ENCODE measurements at regions not wholly inside any gene's neighbourhood (a gene's known extent, or its start where the extent isn't known, plus 50 kb on each side); places are given as distances from the start of the nearest gene placed in this dataset.

- DNase-seq (no peak), ATAC-seq (ENCODE audit: poor library complexity) (no peak)
- Mint-ChIP-seq H3K4me3 (no peak overlapping the region), H3K27ac (no peak overlapping the region), H3K9me3 (no peaks in the 10 kb centered on the region), H3K27me3 (peaks cover 3% of the 10 kb centered on the region), H3K36me3 (ENCODE audit: low read depth) (no peaks in the 10 kb centered on the region), H3K4me1 (ENCODE audit: low read depth) (no peaks in the 10 kb centered on the region)
- Histone ChIP-seq H3K27me3 (ENCODE audit: control insufficient read depth in 1 of 2, insufficient read depth in 2 of 2, low read length in 2 of 2) (no peaks in the 10 kb centered on the region), H3K4me3 (ENCODE audit: low read length) (no peak overlapping the region), H3K9me3 (ENCODE audit: control insufficient read depth in 1 of 2, insufficient read depth in 1 of 2, low read length in 2 of 2) (peaks cover 0 to 3% of the 10 kb centered on the region in 2 experiments), H3K4me1 (ENCODE audit: insufficient read depth, low read length) (no peaks in the 10 kb centered on the region), H3K27ac (ENCODE audit: low read depth in 1 of 2, low read length in 2 of 2) (no peak overlapping the region), H3K36me3 (ENCODE audit: insufficient read depth, low read length) (no peaks in the 10 kb centered on the region)
- intact Hi-C loops (cut with DNase I, micrococcal nuclease): no loop called here
- CTCF ChIA-PET: no interaction called here
- TF ChIP-seq CTCF (IDR thresholded peaks at IDR 0.05): no peak
- POLR2A ChIA-PET: no interaction called here
Measured at GRCh38 chr2:145184741-145185651, 665.1 kb upstream of the ZEB2 start.

- ChIA-PET CTCF (no interaction called here), POLR2A (no interaction called here)
- Histone ChIP-seq H3K36me3 (ENCODE audit: insufficient read depth, low read length) (no peaks in the 10 kb centered on the region), H3K27me3 (ENCODE audit: control insufficient read depth in 1 of 2, insufficient read depth in 2 of 2, low read length in 2 of 2) (no peaks in the 10 kb centered on the region), H3K4me3 (ENCODE audit: low read length) (no peak overlapping the region), H3K9me3 (ENCODE audit: control insufficient read depth in 1 of 2, insufficient read depth in 1 of 2, low read length in 2 of 2) (no peaks in the 10 kb centered on the region), H3K27ac (ENCODE audit: low read depth in 1 of 2, low read length in 2 of 2) (no peak overlapping the region), H3K4me1 (ENCODE audit: insufficient read depth, low read length) (no peaks in the 10 kb centered on the region)
- H3K9me3 Mint-ChIP-seq: peaks cover 6% of the 10 kb centered on the region
- no peak overlapping the region for H3K27ac Mint-ChIP-seq
- no peaks in the 10 kb centered on the region for H3K27me3 Mint-ChIP-seq
- H3K4me1 Mint-ChIP-seq (ENCODE audit: low read depth): no peaks in the 10 kb centered on the region
- H3K4me3 Mint-ChIP-seq: no peak overlapping the region
- DNase-seq (no peak), ATAC-seq (ENCODE audit: poor library complexity) (no peak)
- no peaks in the 10 kb centered on the region for H3K36me3 Mint-ChIP-seq (ENCODE audit: low read depth)
- TF ChIP-seq CTCF (IDR thresholded peaks at IDR 0.05): no peak
- intact Hi-C loops (cut with DNase I, micrococcal nuclease): no loop called here
Measured at GRCh38 chr2:145169285-145169684, 649.4 kb upstream of the ZEB2 start.

- Mint-ChIP-seq H3K4me1 (ENCODE audit: low read depth) (no peaks in the 10 kb centered on the region), H3K27me3 (no peaks in the 10 kb centered on the region), H3K27ac (no peak overlapping the region), H3K9me3 (peaks cover 6% of the 10 kb centered on the region), H3K36me3 (ENCODE audit: low read depth) (no peaks in the 10 kb centered on the region), H3K4me3 (no peak overlapping the region)
- Histone ChIP-seq H3K27ac (ENCODE audit: low read depth in 1 of 2, low read length in 2 of 2) (no peak overlapping the region), H3K27me3 (ENCODE audit: control insufficient read depth in 1 of 2, insufficient read depth in 2 of 2, low read length in 2 of 2) (no peaks in the 10 kb centered on the region), H3K4me1 (ENCODE audit: insufficient read depth, low read length) (no peaks in the 10 kb centered on the region), H3K36me3 (ENCODE audit: insufficient read depth, low read length) (no peaks in the 10 kb centered on the region), H3K4me3 (ENCODE audit: low read length) (no peak overlapping the region), H3K9me3 (ENCODE audit: control insufficient read depth in 1 of 2, insufficient read depth in 1 of 2, low read length in 2 of 2) (no peaks in the 10 kb centered on the region)
- ChIA-PET CTCF (no interaction called here), POLR2A (no interaction called here)
- DNase-seq (no peak), ATAC-seq (ENCODE audit: poor library complexity) (no peak)
- TF ChIP-seq CTCF (IDR thresholded peaks at IDR 0.05): no peak
- intact Hi-C loops (cut with DNase I, micrococcal nuclease): no loop called here
Measured at GRCh38 chr2:145168091-145168490, 648.2 kb upstream of the ZEB2 start.
